ENCODE measurements at regions not wholly inside any gene's neighbourhood (a gene's known extent, or its start where the extent isn't known, plus 50 kb on each side); places are given as distances from the start of the nearest gene placed in this dataset.

- intact Hi-C loops (cut with DNase I): no loop called here
- Histone ChIP-seq H3K4me1 (no peaks in the 10 kb centered on the region), H3K27ac (no peak overlapping the region), H3K9me3 (no peaks in the 10 kb centered on the region), H3K27me3 (no peaks in the 10 kb centered on the region), H3K4me3 (replicated peaks in 1 of 3) (no peak overlapping the region), H3K36me3 (no peaks in the 10 kb centered on the region)
- WGBS, 2 donors: 91 to 92% methylated on average over 5 of the region's 5 CpGs
- no peak for DNase-seq
- TF ChIP-seq POLR2A (IDR thresholded peaks at IDR 0.05) (no peak), CTCF (IDR thresholded peaks at IDR 0.05) (no peak)
Observed at GRCh38 chr21:35372201-35372600, 323.1 kb upstream of the RUNX1 start.

- no peak for TF ChIP-seq CTCF (IDR thresholded peaks at IDR 0.05)
- no peak for TF ChIP-seq POLR2A (IDR thresholded peaks at IDR 0.05)
- WGBS, 2 donors: 88 to 93% methylated on average over 4 of the region's 4 CpGs
- Histone ChIP-seq H3K27ac (no peak overlapping the region), H3K27me3 (no peaks in the 10 kb centered on the region), H3K9me3 (no peaks in the 10 kb centered on the region), H3K4me3 (replicated peaks in 1 of 3) (no peak overlapping the region), H3K4me1 (no peaks in the 10 kb centered on the region), H3K36me3 (no peaks in the 10 kb centered on the region)
- intact Hi-C loops (cut with DNase I): no loop called here
- DNase-seq: no peak
Observed at GRCh38 chr21:35370671-35371070, 321.6 kb upstream of the RUNX1 start.

- no peaks in the 10 kb centered on the region for H3K4me1 ChIP-seq
- H3K4me3 ChIP-seq (replicated peaks in 1 of 3): no peak overlapping the region
- WGBS, 2 donors: 95 to 97% methylated on average over 3 of the region's 3 CpGs
Observed at GRCh38 chr21:35370071-35370470, 321.0 kb upstream of the RUNX1 start.

GRCh38 chr21:35368326-35368725, 319.2 kb upstream of the RUNX1 start:
- intact Hi-C loops (cut with DNase I): no loop called here
- Histone ChIP-seq H3K27ac (no peak overlapping the region), H3K27me3 (no peaks in the 10 kb centered on the region), H3K9me3 (no peaks in the 10 kb centered on the region), H3K4me1 (no peaks in the 10 kb centered on the region), H3K4me3 (replicated peaks in 1 of 3) (no peak overlapping the region), H3K36me3 (no peaks in the 10 kb centered on the region)
- no peak for TF ChIP-seq CTCF (IDR thresholded peaks at IDR 0.05)
- 84 to 87% methylated on average over 3 of the region's 3 CpGs for WGBS, 2 donors
- no peak for DNase-seq

More at GRCh38 chr21:35370071-35370470, 321.0 kb upstream of the RUNX1 start:
- Histone ChIP-seq H3K27ac (no peak overlapping the region), H3K27me3 (no peaks in the 10 kb centered on the region), H3K36me3 (no peaks in the 10 kb centered on the region), H3K9me3 (no peaks in the 10 kb centered on the region)
- intact Hi-C loops (cut with DNase I): no loop called here
- TF ChIP-seq CTCF (IDR thresholded peaks at IDR 0.05) (no peak), POLR2A (IDR thresholded peaks at IDR 0.05) (no peak)
- no peak for DNase-seq

GRCh38 chr21:35367553-35367952, 318.5 kb upstream of the RUNX1 start:
- no peaks in the 10 kb centered on the region for H3K36me3 ChIP-seq
- intact Hi-C loops (cut with DNase I): no loop called here
- no peak for TF ChIP-seq POLR2A (IDR thresholded peaks at IDR 0.05)
- no peak for TF ChIP-seq CTCF (IDR thresholded peaks at IDR 0.05)
- no peak overlapping the region for H3K4me3 ChIP-seq (replicated peaks in 1 of 3)
- no peak overlapping the region for H3K27ac ChIP-seq
- no peaks in the 10 kb centered on the region for H3K27me3 ChIP-seq
- no peaks in the 10 kb centered on the region for H3K9me3 ChIP-seq
- DNase-seq: no peak
- H3K4me1 ChIP-seq: no peaks in the 10 kb centered on the region
- WGBS, 2 donors: 74 to 75% methylated on average over 4 of the region's 4 CpGs

Data from thyroid gland (tissue), 4 donors.